ENCODE measurements at regions not wholly inside any gene's neighbourhood (a gene's known extent, or its start where the extent isn't known, plus 50 kb on each side); places are given as distances from the start of the nearest gene placed in this dataset.

- ATAC-seq (ENCODE audit: low FRiP score) (no peak), DNase-seq (ENCODE audit: low spot score) (no peak)
- TF ChIP-seq, protein P1, sequence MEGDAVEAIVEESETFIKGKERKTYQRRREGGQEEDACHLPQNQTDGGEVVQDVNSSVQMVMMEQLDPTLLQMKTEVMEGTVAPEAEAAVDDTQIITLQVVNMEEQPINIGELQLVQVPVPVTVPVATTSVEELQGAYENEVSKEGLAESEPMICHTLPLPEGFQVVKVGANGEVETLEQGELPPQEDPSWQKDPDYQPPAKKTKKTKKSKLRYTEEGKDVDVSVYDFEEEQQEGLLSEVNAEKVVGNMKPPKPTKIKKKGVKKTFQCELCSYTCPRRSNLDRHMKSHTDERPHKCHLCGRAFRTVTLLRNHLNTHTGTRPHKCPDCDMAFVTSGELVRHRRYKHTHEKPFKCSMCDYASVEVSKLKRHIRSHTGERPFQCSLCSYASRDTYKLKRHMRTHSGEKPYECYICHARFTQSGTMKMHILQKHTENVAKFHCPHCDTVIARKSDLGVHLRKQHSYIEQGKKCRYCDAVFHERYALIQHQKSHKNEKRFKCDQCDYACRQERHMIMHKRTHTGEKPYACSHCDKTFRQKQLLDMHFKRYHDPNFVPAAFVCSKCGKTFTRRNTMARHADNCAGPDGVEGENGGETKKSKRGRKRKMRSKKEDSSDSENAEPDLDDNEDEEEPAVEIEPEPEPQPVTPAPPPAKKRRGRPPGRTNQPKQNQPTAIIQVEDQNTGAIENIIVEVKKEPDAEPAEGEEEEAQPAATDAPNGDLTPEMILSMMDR (IDR thresholded peaks at IDR 0.05) = no peak
Measured at GRCh38 chr12:74641694-74642093, 104.1 kb downstream of the ATXN7L3B start.

- TF ChIP-seq, protein P1 (IDR thresholded peaks at IDR 0.05) = no peak
- DNase-seq (ENCODE audit: low spot score) = no peak
- ATAC-seq (ENCODE audit: low FRiP score) = no peak
Measured at GRCh38 chr12:74644681-74645080, 107.0 kb downstream of the ATXN7L3B start.

DNA sequence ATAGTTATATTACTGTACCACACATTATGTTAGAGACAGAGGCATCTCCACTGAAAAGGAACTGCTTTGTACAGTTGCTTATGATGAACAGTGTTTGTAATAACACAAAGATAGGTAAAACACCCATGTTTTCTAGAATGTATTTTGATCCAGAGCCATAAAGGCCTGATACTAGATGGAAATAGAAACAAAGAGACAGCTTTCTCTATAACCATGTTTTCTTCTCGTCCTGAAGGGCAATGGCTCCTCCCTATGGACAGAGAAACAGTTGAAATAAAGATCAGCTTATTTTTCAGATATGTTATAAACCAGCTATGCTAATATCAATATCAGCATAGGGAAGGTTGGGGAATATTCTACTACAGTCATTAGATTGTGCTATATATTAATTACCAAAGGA, 109.2 kb downstream of the ATXN7L3B start:
- no peak for ATAC-seq (ENCODE audit: low FRiP score)
- DNase-seq (ENCODE audit: low spot score) = no peak

GRCh38 chr12:74647256-74647655, 109.6 kb downstream of the ATXN7L3B start:
- DNase-seq (ENCODE audit: low spot score) (no peak), ATAC-seq (ENCODE audit: low FRiP score) (no peak)
- TF ChIP-seq, protein P1 (IDR thresholded peaks at IDR 0.05) = no peak

More for the DNA sequence above, 109.2 kb downstream of the ATXN7L3B start:
- TF ChIP-seq, protein P1 (IDR thresholded peaks at IDR 0.05) = no peak

- TF ChIP-seq, protein P1 (IDR thresholded peaks at IDR 0.05) = no peak
- ATAC-seq (ENCODE audit: low FRiP score) = no peak
- DNase-seq (ENCODE audit: low spot score) = no peak
Measured at GRCh38 chr12:74656251-74656650, 118.6 kb downstream of the ATXN7L3B start.

- no peak for DNase-seq (ENCODE audit: low spot score)
- no peak for ATAC-seq (ENCODE audit: low FRiP score)
- TF ChIP-seq, protein P1 (IDR thresholded peaks at IDR 0.05) = no peak
Measured at GRCh38 chr12:74660442-74660841, 122.8 kb downstream of the ATXN7L3B start.

GRCh38 chr12:74663958-74664357, 126.3 kb downstream of the ATXN7L3B start:
- ATAC-seq (ENCODE audit: low FRiP score) = no peak
- TF ChIP-seq, protein P1 (IDR thresholded peaks at IDR 0.05) = no peak
- DNase-seq (ENCODE audit: low spot score) = no peak
